Esophagus muscularis mucosa (tissue), 4 donors: ENCODE measurements at regions not wholly inside any gene's neighbourhood (a gene's known extent, or its start where the extent isn't known, plus 50 kb on each side); places are given as distances from the start of the nearest gene placed in this dataset.

Source experiments
- DNase-seq: peaks from one replicate; pipeline ENCODE4 v3.0.0-alpha.2; 2017; ENCODE audit errors: extremely low spot score
- H3K27ac ChIP-seq, 4 donors: fragments of 200-600 bp; sonication (generic); replicated peaks in 1 of 4; 1 replicate in 3 of 4; 2 replicates in 1 of 4; pipeline ENCODE4 v1.5.1; 2016 to 2019; ENCODE audit warnings: mild to moderate bottlenecking in 1 of 4
- H3K27me3 ChIP-seq, 4 donors: fragments of 200-600 bp; sonication (generic); one replicate each; pipeline versions ENCODE4 v1.5.1 to v1.6.0; 2016 to 2019
- H3K36me3 ChIP-seq, 4 donors: fragments of 200-600 bp; sonication (generic); one replicate each; pipeline ENCODE4 v1.5.1; 2016 to 2019
- H3K4me1 ChIP-seq, 4 donors: fragments of 200-600 bp; sonication (generic); one replicate each; pipeline ENCODE4 v1.5.1; 2016 to 2019
- H3K4me3 ChIP-seq, 4 donors: fragments of 200-600 bp; sonication (generic); 1 replicate in 2 of 4; 2 replicates in 2 of 4; pipeline ENCODE4 v1.5.1; 2016 to 2019; ENCODE audit warnings: mild to moderate bottlenecking in 4 of 4, moderate library complexity in 1 of 4
- H3K9me3 ChIP-seq, 4 donors: fragments of 200-600 bp; sonication (generic); 1 replicate in 3 of 4; 2 replicates in 1 of 4; pipeline ENCODE4 v1.5.1; 2016 to 2019
- CTCF ChIP-seq, 3 experiments: fragments of 200-600 bp in 2 of 3; fragments of 450-650 bp in 1 of 3; sonication (generic) in 2 of 3; IDR thresholded peaks; one replicate each; pipeline ENCODE4 v1.5.1; 2017 to 2019; ENCODE audit warnings: antibody characterized with exemption in 3 of 3, mild to moderate bottlenecking in 2 of 3, moderate library complexity in 1 of 3
- EP300 ChIP-seq: sonication (generic); formaldehyde crosslinking; IDR thresholded peaks from one replicate; pipeline ENCODE4 v1.6.1; 2017; ENCODE audit warnings: antibody characterized with exemption
- POLR2A ChIP-seq: fragments of 450-650 bp; IDR thresholded peaks from one replicate; pipeline ENCODE4 v1.6.1; 2017; ENCODE audit warnings: antibody characterized with exemption, moderate library complexity, mild to moderate bottlenecking, low read depth
- POLR2AphosphoS5 ChIP-seq, 2 donors: sonication (generic); formaldehyde crosslinking; IDR thresholded peaks; one replicate each; pipeline ENCODE4 v1.6.1; 2017; ENCODE audit warnings: antibody characterized with exemption in 2 of 2
- WGBS: methylation state at CpG from one replicate; pipeline ENCODE4 v1.1.5; 2018; 5-methylcytosine and 5-hydroxymethylcytosine counted together
- intact Hi-C: fragments of 100-400 bp; cut with DNase I; formaldehyde crosslinking; loops from one replicate; pipeline ENCODE4 v1.15.1; 2023

GRCh38 chr5:3512361-3513095 lies 83.1 kb upstream of the IRX1 start:
- Histone ChIP-seq H3K27ac (no peak overlapping the region), H3K4me3 (no peak overlapping the region), H3K27me3 (no peaks in the 10 kb centered on the region), H3K9me3 (no peaks in the 10 kb centered on the region), H3K36me3 (no peaks in the 10 kb centered on the region), H3K4me1 (no peaks in the 10 kb centered on the region)
- WGBS, result 77% methylated on average over 13 of the region's 13 CpGs
- no peak for TF ChIP-seq EP300
- TF ChIP-seq POLR2A, result no peak
- TF ChIP-seq POLR2AphosphoS5 (IDR thresholded peaks at IDR 0.05), result no peak
- no peak for TF ChIP-seq CTCF (IDR thresholded peaks at IDR 0.05)
- intact Hi-C loops, result no loop called here
- DNase-seq, result peak; percentile 75

- no peak overlapping the region for H3K27ac ChIP-seq
- WGBS, result 27% methylated on average over 7 of the region's 7 CpGs
- DNase-seq, result no peak
- no peak overlapping the region for H3K4me3 ChIP-seq
- H3K9me3 ChIP-seq, result no peaks in the 10 kb centered on the region
- intact Hi-C loops, result no loop called here
- H3K4me1 ChIP-seq, result no peaks in the 10 kb centered on the region
- no peaks in the 10 kb centered on the region for H3K36me3 ChIP-seq
- no peaks in the 10 kb centered on the region for H3K27me3 ChIP-seq
- no peak for TF ChIP-seq POLR2AphosphoS5 (IDR thresholded peaks at IDR 0.05)
- no peak for TF ChIP-seq CTCF (IDR thresholded peaks at IDR 0.05)
- no peak for TF ChIP-seq EP300
- TF ChIP-seq POLR2A, result no peak
These were observed 83.7 kb upstream of the IRX1 start for GRCh38 chr5:3511934-3512333.

- WGBS, result 87% methylated on average over 9 of the region's 9 CpGs
- Histone ChIP-seq H3K4me1 (no peaks in the 10 kb centered on the region), H3K4me3 (no peak overlapping the region), H3K36me3 (no peaks in the 10 kb centered on the region), H3K9me3 (no peaks in the 10 kb centered on the region), H3K27ac (no peak overlapping the region), H3K27me3 (no peaks in the 10 kb centered on the region)
- no peak for TF ChIP-seq EP300
- TF ChIP-seq CTCF (IDR thresholded peaks at IDR 0.05), result no peak
- no peak for TF ChIP-seq POLR2A
- TF ChIP-seq POLR2AphosphoS5 (IDR thresholded peaks at IDR 0.05), result no peak
- intact Hi-C loops, result no loop called here
- peak; percentile 57 for DNase-seq
These were observed 84.1 kb upstream of the IRX1 start for GRCh38 chr5:3511519-3511918.

GRCh38 chr5:3510642-3511417 lies 84.8 kb upstream of the IRX1 start:
- peak; percentile 64 for DNase-seq
- whole genome bisulfite sequencing, result 82% methylated on average over 18 of the region's 18 CpGs
- Histone ChIP-seq H3K9me3 (no peaks in the 10 kb centered on the region), H3K4me3 (no peak overlapping the region), H3K4me1 (no peaks in the 10 kb centered on the region), H3K27ac (no peak overlapping the region), H3K27me3 (no peaks in the 10 kb centered on the region), H3K36me3 (no peaks in the 10 kb centered on the region)
- TF ChIP-seq POLR2A (no peak), POLR2AphosphoS5 (IDR thresholded peaks at IDR 0.05) (no peak), CTCF (IDR thresholded peaks at IDR 0.05) (no peak), EP300 (no peak)
- intact Hi-C loops, result no loop called here
